ENCODE measurements at regions not wholly inside any gene's neighbourhood (a gene's known extent, or its start where the extent isn't known, plus 50 kb on each side); places are given as distances from the start of the nearest gene placed in this dataset.

DNA sequence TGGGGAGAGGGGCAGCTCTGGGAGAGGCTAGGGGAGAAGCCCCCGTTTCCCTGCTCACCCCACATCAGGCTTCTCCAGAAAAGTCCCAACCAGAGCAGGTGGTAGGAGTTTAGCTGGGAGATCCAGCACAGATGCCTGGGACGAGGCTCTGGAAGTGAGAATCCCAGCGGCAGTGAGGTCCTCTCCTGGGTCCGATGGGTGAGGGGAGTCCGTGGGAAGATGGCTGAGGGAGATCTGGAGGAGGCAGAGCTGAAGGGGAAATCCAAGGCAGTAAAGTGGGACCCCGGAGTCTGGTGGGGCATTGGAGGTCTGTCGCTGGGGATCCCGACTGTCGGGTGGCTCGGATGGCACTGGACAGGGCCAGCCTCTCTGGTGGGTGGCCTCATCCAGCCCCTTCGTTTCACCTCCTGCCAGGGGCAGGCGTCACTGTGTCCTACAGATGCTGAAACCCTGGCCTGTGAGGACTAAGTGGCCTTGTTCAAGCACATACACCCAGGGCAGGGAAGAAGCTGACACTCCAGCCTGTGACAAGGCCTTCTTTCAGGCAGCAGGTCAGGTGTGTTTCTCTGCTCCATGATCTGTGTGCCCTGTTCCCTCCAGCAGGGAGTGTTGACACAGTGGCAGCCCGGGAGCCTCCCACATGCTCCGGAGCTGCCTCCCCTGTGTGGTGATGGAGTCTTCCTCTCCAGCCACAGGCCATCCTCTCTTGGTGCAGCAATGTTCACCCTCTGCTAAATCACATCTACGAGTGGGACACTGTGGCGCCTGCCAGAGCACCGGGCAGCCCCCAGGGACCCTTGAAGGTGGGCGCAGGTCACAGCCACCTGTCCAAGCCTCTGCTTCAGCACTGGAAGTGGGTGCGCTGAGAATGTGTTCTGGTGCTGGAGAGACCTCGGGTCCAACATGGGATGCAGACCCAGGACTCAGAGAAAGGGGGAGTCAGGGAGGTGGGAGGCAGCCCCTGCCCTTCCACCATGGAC lies 850.8 kb downstream of the BRD1 start:
- no peak for DNase-seq (ENCODE audit: low read depth in 2 of 3, low spot score in 2 of 3)

DNA sequence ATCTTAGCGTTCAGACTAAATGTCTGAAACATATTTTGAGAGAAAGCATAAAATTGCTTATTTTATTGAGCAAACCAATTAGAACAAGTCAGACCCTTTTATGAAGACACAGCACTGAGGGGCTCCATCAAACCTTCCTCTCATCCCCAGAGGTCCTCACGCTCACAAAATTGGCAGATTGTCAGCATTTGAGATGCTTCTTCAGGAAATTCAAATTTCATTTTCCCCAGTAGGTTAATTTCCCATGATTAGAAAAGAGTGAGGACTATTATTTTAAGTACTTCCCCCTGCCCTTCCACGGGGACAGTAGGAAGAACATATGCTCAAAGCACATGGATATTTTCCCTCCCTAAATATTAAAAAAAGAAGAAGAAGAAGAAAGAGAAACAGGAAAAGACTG lies 851.8 kb downstream of the BRD1 start:
- no peak for DNase-seq (ENCODE audit: low read depth in 2 of 3, low spot score in 2 of 3)

GRCh38 chr22:48975316-48975741 lies 852.3 kb downstream of the BRD1 start:
- no peak for DNase-seq (ENCODE audit: low read depth in 2 of 3, low spot score in 2 of 3)

DNA sequence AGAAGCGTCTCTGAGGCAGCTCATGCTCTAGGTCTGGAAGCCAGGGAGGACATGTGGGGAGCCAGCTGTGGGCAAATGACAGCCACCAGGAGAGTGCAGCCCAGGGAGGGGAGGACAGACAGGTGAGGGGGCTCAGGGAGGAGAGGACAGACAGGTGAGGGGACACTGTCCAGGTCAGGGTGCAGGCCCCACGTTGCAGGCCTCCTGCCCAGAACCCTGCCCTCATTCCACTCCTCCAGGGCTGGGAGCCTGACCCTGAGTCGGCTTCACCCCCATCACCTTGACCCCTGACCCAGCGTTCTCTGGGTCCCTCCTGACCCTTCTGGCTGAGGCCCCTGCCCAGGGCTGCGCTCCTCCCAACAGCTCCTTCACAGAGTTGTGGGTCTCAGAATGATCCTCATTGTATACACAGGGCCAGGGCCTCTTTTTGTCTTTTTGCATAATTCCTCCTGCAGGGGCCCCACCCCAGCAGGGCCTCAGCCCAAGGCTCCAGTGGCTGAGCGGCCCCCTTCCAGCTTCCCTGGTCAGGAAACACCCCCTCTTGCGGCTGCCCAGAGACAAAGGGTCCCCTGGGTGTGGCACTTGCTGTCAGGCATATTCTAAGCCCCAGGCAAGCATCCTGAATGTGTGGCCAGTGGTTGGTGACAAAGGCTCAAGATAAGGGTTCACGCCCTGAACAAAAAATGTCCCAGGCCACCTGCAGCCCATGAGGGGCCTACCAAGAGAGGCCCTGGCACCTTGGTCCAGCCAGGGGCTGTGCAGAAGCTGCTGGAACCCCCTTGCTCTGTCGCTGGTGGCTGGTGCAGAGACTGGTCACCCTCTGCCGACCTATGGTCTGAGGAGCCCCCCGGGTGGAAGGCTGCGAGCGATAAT lies 853.0 kb downstream of the BRD1 start:
- no peak for DNase-seq (ENCODE audit: low read depth in 2 of 3, low spot score in 2 of 3)

- DNase-seq (ENCODE audit: low read depth in 2 of 3, low spot score in 2 of 3), result no peak
Observed at GRCh38 chr22:48973694-48974041, 854.0 kb downstream of the BRD1 start.

DNA sequence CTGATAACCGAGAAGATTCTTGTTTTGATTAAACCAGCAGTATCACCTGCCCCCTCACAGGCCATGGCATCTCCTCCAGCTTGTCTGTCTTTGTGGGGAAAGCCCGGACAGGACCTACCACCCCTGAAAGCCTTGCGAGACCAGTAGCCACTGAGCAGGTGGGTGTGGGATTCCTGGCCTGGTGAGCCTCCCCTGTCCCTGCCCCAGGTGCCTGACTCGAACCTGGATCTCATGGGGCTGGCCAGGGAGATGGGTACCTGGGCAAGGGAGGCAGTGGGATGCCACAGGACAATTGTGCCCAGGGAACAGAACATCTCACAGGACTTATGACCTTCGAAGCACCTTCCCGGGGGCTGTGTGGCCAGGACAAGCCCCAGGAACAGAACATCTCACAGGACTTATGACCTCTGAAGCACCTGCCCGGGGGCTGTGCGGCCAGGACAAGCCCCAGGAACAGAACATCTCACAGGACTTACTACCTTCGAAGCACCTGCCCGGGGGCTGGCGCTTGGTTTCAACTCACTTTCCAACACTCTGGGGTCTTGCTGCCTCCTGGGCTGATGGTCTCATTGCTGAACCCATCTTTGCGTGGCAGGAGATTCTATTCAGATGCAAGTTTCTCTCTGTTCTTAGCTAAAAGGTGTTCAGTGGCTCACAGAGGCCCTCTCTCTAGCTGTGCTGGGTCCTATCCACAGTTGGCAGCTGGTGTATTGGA lies 854.5 kb downstream of the BRD1 start:
- DNase-seq (ENCODE audit: low read depth in 2 of 3, low spot score in 2 of 3), result no peak

DNA sequence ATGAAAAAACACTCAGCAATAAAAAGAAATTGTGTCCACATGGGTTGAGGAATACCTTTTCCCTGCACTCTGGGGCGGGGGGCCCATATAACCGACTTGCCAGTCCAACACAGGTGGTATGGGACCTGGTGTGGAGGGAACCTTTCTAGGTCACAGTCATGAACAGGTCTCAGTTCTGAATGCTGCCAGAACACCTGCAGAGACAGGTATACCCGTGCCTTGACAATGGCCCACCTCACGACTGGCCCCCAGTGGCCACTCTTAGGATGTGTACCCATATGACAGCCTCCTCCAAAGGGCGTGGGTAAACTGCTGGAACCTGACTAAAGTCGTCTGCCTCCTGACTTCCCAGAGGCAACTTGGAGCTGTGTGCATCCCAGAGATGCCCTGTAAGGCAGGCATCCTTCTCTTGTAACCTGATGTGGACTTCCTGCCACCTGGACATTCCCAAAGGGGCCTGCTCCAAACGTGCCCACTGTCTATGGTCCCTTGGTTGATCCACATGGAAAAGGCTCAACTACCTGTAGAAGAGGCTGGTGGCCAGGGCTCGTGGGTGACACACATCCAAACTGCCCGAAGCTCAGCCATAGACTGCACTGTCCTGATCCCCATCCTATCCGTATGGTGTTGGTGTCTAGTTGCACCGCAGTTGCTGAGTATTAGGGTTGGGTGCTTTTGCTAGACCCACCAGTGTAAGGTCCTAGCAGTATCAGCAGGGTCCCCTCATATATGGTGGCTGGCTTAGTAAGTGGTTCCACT lies 859.3 kb downstream of the BRD1 start:
- peak in 1 of 3 donors; percentile 2 for DNase-seq (ENCODE audit: low read depth in 2 of 3, low spot score in 2 of 3)

GRCh38 chr22:48963405-48963804 lies 864.3 kb downstream of the BRD1 start:
- DNase-seq (ENCODE audit: low read depth in 2 of 3, low spot score in 2 of 3), result no peak

DNA sequence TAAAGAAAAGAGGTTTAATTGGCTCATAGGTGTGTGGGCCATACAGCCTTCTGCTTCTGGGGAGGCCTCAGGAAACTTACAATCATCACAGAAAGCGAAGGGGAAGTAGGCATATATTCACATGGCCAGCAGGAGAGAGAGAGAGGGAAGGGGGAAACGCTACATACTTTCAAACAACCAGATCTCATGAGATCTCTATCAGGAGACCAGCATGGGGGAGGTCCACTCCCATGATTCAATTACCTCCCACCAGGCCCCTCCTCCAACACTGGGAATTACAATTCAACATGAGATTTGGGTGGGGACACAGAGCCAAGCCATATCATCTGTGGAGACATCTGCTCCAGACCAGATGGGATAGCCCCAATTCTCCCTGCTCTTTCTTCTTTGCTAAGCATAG lies 866.0 kb downstream of the BRD1 start:
- no peak for DNase-seq (ENCODE audit: low read depth in 2 of 3, low spot score in 2 of 3)

GRCh38 chr22:48960980-48961660 lies 866.6 kb downstream of the BRD1 start:
- no peak for DNase-seq (ENCODE audit: low read depth in 2 of 3, low spot score in 2 of 3)

- no peak for DNase-seq (ENCODE audit: low read depth in 2 of 3, low spot score in 2 of 3)
Observed at GRCh38 chr22:48960576-48960975, 867.1 kb downstream of the BRD1 start.

DNA sequence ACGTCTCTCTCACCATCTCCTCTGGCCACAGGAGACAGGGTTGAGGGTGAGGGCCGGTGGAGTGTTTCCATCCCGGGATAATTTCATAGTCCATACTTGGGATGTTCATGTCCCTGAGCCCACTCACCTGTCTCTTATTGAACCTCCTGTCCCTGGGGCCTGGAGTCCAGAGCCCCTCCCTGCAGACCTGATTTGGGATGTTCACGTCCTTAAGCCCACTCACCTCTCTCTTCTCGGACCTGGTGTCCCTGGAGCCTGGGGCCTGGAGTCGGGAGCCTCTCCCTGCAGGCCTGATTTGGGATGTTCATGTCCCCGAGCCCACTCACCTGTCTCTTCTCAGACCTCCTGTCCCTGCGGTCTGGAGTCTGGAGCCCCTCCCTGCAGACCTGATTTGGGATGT lies 868.2 kb downstream of the BRD1 start:
- DNase-seq (ENCODE audit: low read depth in 2 of 3, low spot score in 2 of 3), result no peak

DNA sequence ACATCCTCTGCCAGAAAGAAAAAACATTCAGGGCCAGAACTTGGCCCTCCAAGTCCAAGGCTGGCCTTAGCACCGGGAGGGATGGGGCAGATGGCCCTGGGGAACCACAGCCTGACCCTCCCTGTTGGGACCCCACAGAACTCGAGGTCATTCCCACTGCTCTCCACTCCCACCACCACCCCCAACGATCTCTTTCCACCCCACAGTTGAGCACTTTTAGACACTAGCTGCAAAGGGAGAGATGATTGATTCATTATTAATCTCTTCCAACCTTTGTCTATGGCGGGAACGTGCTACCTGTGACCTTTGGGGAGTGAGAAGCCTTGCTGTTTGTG lies 869.7 kb downstream of the BRD1 start:
- no peak for DNase-seq (ENCODE audit: low read depth in 2 of 3, low spot score in 2 of 3)

GRCh38 chr22:48957311-48957986 lies 870.2 kb downstream of the BRD1 start:
- DNase-seq (ENCODE audit: low read depth in 2 of 3, low spot score in 2 of 3), result no peak

- no peak for DNase-seq (ENCODE audit: low read depth in 2 of 3, low spot score in 2 of 3)
Observed at GRCh38 chr22:48955351-48956311, 872.0 kb downstream of the BRD1 start.

DNA sequence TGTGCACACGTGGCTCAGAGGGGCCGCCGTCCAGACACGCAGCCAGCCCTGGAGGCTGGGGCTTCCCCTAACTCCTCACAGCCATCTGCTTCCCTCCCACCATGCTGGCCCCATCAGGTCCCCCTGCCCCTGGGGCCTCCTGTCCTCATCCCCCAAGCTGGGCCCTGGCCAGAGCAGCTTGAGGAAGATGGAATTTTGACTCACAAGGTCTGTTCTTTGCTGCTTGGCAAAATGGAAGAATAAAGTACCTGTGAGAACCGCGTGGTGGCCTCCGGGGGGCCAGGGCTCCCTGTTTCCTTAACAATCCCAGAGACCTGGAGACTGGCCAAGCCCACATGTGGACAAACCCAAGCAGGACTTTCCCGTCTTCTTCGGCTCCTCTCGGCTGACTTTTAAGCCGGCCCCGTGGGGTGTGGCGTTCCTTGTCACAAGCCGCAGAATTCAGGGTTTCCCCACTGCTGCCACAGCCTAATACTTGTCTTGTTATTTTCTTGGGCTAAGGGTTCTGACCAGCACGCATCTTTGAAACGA lies 872.8 kb downstream of the BRD1 start:
- DNase-seq (ENCODE audit: low read depth in 2 of 3, low spot score in 2 of 3), result no peak

GRCh38 chr22:48953830-48954229 lies 873.8 kb downstream of the BRD1 start:
- no peak for DNase-seq (ENCODE audit: low read depth in 2 of 3, low spot score in 2 of 3)

All from hematopoietic multipotent progenitor cell (in vitro differentiated cells).